Activated CD4-positive, alpha-beta memory T cell treated with anti-CD3 and anti-CD28 coated beads for 36 hours (primary cell): ENCODE measurements at regions not wholly inside any gene's neighbourhood (a gene's known extent, or its start where the extent isn't known, plus 50 kb on each side); places are given as distances from the start of the nearest gene placed in this dataset.

ENCODE experiments used
- CTCF ChIA-PET: fragments of 350-600 bp; sonication (Branson Sonifier 250); formaldehyde crosslinking; loops from one replicate; lab custom pipeline; 2021; ENCODE audit warnings: antibody characterized with exemption, inconsistent platforms; lab: Charles Lee
- POLR2A ChIA-PET: fragments of 350-600 bp; sonication (Branson Sonifier 250); formaldehyde crosslinking; loops from one replicate; lab custom pipeline; 2021; ENCODE audit warnings: antibody characterized with exemption; lab: Charles Lee
- DNase-seq: peaks from one replicate; pipeline ENCODE4 v3.0.0-alpha.2; 2020
- H3K27ac Mint-ChIP-seq: one replicate; pipeline ENCODE4 v1.8.0; 2021; ENCODE audit warnings: mixed read lengths
- H3K27me3 Mint-ChIP-seq: one replicate; pipeline ENCODE4 v1.8.0; 2021; ENCODE audit warnings: mixed read lengths
- H3K36me3 Mint-ChIP-seq: one replicate; pipeline ENCODE4 v1.8.0; 2021; ENCODE audit warnings: mixed read lengths
- H3K4me1 Mint-ChIP-seq: one replicate; pipeline ENCODE4 v1.8.0; 2021; ENCODE audit warnings: low read depth, mixed read lengths
- H3K4me3 Mint-ChIP-seq: one replicate; pipeline ENCODE4 v1.8.0; 2021; ENCODE audit warnings: mild to moderate bottlenecking, mixed read lengths
- H3K9me3 Mint-ChIP-seq: one replicate; pipeline ENCODE4 v1.8.0; 2021; ENCODE audit warnings: mixed read lengths
- intact Hi-C: fragments of 100-400 bp; cut with micrococcal nuclease; formaldehyde crosslinking; loops from one replicate; pipeline ENCODE4 v1.15.1; 2023

DNA sequence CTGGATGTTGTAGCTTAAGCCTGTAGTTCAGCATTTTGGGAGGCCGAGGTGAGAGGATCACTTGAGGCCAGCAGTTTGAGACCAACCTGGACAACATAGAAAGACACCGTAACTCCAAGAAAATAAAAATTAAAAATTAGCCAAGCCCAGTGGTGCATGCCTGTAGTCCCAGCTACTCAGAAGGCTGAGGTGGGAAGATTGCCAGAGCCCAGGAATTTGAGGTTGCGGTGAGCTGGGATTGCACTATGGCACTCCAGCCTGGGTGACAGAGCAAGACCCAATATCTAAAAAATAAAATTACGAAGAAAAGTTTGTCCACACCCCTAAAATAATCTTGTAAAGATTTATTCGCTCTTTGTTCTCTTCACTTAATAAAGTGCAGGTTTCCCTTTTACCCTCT, 951.0 kb downstream of the TYW1 start:
- no peak for DNase-seq
- Mint-ChIP-seq H3K27ac (no peak overlapping the region), H3K4me1 (no peaks in the 10 kb centered on the region), H3K36me3 (no peaks in the 10 kb centered on the region), H3K4me3 (no peak overlapping the region), H3K27me3 (no peaks in the 10 kb centered on the region), H3K9me3 (peaks cover 17% of the 10 kb centered on the region)
- ChIA-PET POLR2A (no interaction called here), CTCF (no interaction called here)
- intact Hi-C loops = no loop called here

DNA sequence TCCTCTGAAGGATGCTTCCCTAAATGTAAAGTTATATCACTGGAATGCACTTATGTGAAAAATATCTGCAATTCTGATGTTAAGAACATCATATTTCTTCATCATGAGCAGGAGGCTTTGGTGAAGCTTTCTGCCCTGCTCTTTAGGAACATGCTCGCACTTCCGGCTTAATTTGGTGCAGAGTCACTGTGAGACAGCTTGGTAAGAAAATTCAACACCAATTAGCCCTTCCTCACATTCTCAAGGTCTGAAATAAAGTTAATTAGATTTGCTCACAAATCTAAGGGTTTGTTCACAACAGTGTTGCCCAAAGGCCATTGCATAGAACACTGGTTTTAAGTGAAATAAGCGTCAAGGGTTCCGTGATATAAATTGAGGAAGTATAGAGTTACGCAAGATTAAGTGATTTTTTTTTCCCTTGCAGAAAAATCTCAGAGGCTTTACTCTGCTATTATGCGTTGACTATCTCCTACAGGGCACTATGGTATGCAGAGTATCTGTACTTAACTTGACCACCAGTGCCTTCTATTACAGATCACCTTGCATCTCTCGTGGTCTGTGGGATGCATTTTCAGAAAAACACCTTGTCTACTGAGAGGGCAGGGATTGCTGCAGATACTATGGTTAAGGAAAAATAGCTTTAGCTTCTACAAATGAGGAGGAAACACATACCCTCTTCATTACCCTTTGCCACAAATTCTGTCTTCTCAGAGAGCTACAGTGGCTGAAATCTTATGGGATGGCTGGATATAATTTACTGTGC, 953.9 kb downstream of the TYW1 start:
- Mint-ChIP-seq H3K27ac (no peak overlapping the region), H3K27me3 (no peaks in the 10 kb centered on the region), H3K36me3 (no peaks in the 10 kb centered on the region), H3K4me3 (no peak overlapping the region), H3K9me3 (peaks cover 10% of the 10 kb centered on the region), H3K4me1 (no peaks in the 10 kb centered on the region)
- intact Hi-C loops = no loop called here
- no peak for DNase-seq
- POLR2A ChIA-PET = no interaction called here
- CTCF ChIA-PET = no interaction called here

DNA sequence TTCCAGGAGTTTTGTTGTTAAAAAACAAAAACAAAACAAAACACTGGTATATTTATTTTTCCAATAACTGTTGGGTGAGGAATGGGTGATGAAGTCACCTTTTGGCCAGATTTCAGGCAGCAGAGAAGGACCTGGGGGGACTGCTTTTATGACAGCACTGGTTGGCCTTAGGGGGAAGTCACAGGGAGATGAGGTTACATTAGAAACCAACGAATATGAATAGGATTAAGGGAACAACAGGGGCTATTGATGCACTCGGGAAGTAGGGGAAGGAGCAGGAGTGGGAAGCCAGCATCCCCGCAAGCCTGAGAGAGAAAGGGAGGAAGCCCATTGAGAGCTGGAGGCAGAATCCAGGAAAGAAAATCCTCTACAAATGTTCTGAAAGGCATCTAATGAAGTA, 958.4 kb downstream of the TYW1 start:
- Mint-ChIP-seq H3K36me3 (no peaks in the 10 kb centered on the region), H3K27me3 (no peaks in the 10 kb centered on the region), H3K4me1 (no peaks in the 10 kb centered on the region), H3K4me3 (no peak overlapping the region), H3K27ac (no peak overlapping the region), H3K9me3 (peaks cover 13% of the 10 kb centered on the region)
- intact Hi-C loops = no loop called here
- CTCF ChIA-PET = no interaction called here
- no peak for DNase-seq
- POLR2A ChIA-PET = no interaction called here

DNA sequence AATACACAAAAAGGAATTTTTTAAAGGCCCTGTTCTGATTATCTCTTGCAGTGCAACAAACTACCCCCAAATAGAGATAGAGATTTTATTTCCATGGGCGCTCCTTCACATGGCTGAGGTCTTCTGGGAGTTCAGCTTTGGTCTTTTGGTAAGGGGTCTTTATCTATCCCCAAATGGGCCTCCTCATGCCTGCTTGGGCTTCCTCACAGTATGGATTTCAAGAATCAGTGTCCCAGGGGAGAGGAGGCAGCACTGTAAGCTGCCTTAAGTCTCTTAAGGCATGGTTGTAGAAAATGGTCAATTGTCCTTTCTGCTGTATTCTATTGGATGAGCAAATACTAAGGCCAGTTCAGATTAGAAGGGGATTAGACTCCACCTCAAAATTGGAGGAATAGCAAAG, 966.2 kb downstream of the TYW1 start:
- ChIA-PET POLR2A (no interaction called here), CTCF (no interaction called here)
- H3K4me3 Mint-ChIP-seq = no peak overlapping the region
- DNase-seq = no peak
- H3K36me3 Mint-ChIP-seq = no peaks in the 10 kb centered on the region
- no peak overlapping the region for H3K27ac Mint-ChIP-seq
- no peaks in the 10 kb centered on the region for H3K4me1 Mint-ChIP-seq
- intact Hi-C loops = no loop called here
- peaks cover 26% of the 10 kb centered on the region for H3K9me3 Mint-ChIP-seq
- no peaks in the 10 kb centered on the region for H3K27me3 Mint-ChIP-seq

DNA sequence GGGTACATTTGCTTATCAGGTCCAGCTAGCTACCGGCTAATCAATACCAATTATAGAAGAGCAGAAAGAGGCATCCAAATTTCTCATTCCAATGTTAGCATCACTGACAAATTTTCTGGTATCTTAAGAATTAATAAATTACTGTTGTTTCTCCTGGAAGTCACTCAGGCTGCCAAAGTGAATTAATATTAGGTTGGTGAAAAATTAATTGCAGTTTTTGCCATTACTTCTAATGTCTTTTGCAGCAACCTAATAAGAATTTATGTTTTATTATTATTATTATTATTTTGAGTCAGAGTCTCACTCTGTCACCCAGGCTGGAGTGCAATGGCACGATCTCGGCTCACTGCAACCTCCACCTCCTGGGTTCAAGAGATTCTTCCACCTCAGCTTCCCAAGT, 979.9 kb downstream of the TYW1 start:
- POLR2A ChIA-PET = no interaction called here
- H3K4me1 Mint-ChIP-seq = no peaks in the 10 kb centered on the region
- no peak overlapping the region for H3K4me3 Mint-ChIP-seq
- no peak for DNase-seq
- CTCF ChIA-PET = no interaction called here
- H3K36me3 Mint-ChIP-seq = no peaks in the 10 kb centered on the region
- intact Hi-C loops = no loop called here
- no peaks in the 10 kb centered on the region for H3K27me3 Mint-ChIP-seq
- no peak overlapping the region for H3K27ac Mint-ChIP-seq
- H3K9me3 Mint-ChIP-seq = peaks cover 8% of the 10 kb centered on the region

DNA sequence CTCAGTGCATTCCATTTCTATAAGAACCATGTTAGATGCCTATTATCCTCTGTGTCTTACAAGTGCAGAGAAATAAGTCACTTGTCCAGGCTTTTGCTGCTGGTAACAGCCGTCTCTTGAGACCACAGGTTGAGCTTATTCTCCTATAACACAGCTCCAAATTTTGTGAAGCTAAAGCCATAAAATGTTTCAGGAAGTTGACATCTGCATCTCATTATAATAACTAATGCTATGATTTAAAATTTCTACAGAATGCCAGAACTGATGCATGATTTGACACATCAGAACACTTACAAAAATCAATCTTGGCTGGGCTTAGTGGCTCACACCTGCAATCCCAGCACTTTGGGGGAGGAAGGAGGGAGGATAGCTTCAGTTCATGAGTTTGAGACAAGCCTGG, 986.9 kb downstream of the TYW1 start:
- Mint-ChIP-seq H3K36me3 (no peaks in the 10 kb centered on the region), H3K9me3 (peaks cover 11% of the 10 kb centered on the region), H3K4me1 (no peaks in the 10 kb centered on the region), H3K27me3 (no peaks in the 10 kb centered on the region), H3K27ac (no peak overlapping the region), H3K4me3 (no peak overlapping the region)
- intact Hi-C loops = no loop called here
- ChIA-PET POLR2A (no interaction called here), CTCF (no interaction called here)
- no peak for DNase-seq

DNA sequence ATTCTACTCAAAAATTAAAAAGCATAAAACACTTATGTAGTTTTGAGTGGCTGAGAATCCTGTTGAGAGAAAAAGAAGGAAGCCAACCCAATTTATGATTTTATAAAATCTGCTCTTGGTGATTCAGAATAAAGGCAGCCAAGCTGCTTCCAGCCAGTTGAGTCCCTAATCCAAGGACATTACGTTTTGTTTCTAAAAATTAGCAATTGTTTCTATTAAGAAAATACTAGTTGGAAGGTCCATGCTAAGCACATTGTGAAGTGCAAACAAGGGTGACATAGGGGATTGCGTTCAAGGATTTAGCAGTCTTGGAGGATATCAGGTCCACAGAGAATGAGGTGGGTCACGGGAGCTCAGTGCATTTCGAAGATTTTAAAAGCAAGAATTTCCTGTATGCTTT, 987.7 kb downstream of the TYW1 start:
- H3K36me3 Mint-ChIP-seq = no peaks in the 10 kb centered on the region
- intact Hi-C loops = no loop called here
- H3K27ac Mint-ChIP-seq = no peak overlapping the region
- ChIA-PET POLR2A (no interaction called here), CTCF (no interaction called here)
- no peak for DNase-seq
- peaks cover 11% of the 10 kb centered on the region for H3K9me3 Mint-ChIP-seq
- no peaks in the 10 kb centered on the region for H3K27me3 Mint-ChIP-seq
- H3K4me1 Mint-ChIP-seq = no peaks in the 10 kb centered on the region
- no peak overlapping the region for H3K4me3 Mint-ChIP-seq

DNA sequence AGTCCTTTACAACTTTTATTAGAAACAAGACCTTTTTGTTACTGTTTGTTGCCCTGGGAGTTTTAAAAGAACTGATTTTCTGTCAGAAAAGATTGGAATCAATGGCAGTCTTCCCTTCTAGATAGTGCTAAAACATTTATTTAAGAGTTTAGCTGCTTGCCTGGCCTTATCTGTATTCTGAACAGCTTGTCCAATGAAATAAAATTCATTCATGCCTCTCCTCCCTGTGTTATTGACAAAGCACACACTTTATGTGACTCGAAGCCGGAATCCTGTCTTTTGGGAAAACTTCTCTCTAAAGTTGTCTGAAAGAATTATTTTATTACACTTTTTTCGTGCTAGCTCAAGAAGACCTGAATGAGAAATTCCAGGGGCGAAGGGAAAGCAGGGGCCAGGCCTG, 992.5 kb downstream of the TYW1 start:
- CTCF ChIA-PET = no interaction called here
- H3K27me3 Mint-ChIP-seq = no peaks in the 10 kb centered on the region
- H3K36me3 Mint-ChIP-seq = no peaks in the 10 kb centered on the region
- peaks cover 9% of the 10 kb centered on the region for H3K9me3 Mint-ChIP-seq
- H3K4me1 Mint-ChIP-seq = no peaks in the 10 kb centered on the region
- intact Hi-C loops = no loop called here
- POLR2A ChIA-PET = no interaction called here
- H3K27ac Mint-ChIP-seq = no peak overlapping the region
- H3K4me3 Mint-ChIP-seq = no peak overlapping the region
- no peak for DNase-seq

DNA sequence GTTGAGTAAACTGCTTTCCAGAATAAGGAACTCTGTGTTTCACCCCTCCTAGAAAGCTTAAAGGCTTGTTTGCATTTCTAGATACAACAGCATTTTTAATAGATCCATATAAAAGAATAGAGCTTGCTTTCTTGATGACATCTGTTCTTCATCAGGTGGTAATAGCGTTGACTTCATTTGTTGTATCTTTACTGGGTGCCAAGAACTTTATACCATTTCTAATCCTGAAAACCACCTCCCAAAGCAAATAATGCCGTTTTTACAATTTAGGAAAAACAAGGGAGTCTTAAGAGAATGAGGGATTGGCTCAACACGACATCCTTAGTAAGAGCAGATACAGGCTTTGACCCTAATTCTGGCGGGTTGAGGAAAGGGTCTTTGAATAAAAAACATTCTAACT, 993.4 kb downstream of the TYW1 start:
- CTCF ChIA-PET = no interaction called here

DNA sequence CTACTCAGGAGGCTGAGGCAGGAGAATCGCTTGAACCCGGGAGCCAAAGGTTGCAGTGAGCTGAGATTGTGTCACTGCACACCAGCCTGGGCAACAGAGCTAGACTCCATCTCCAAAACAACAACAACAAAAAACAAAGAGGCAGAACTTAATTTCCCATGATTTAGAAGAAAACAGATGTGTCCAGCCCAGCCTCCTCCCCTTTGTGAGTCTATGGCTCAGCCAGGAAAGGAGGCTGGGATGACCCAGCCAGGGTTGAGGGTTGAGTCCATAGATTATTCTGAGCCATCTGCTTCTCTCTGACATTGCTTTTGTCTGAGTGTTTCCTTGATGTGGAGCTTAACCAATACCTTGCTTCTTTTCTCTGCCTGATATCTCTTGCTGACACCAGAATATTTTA, 994.1 kb downstream of the TYW1 start:
- Mint-ChIP-seq H3K36me3 (no peaks in the 10 kb centered on the region), H3K4me3 (no peak overlapping the region), H3K4me1 (no peaks in the 10 kb centered on the region), H3K9me3 (peaks cover 11% of the 10 kb centered on the region), H3K27me3 (no peaks in the 10 kb centered on the region), H3K27ac (no peak overlapping the region)
- no peak for DNase-seq
- ChIA-PET POLR2A (no interaction called here), CTCF (no interaction called here)
- intact Hi-C loops = no loop called here

More for the DNA sequence above, 993.4 kb downstream of the TYW1 start:
- Mint-ChIP-seq H3K36me3 (no peaks in the 10 kb centered on the region), H3K27ac (no peak overlapping the region), H3K27me3 (no peaks in the 10 kb centered on the region), H3K4me1 (no peaks in the 10 kb centered on the region), H3K9me3 (peaks cover 11% of the 10 kb centered on the region), H3K4me3 (no peak overlapping the region)
- POLR2A ChIA-PET = no interaction called here
- intact Hi-C loops = no loop called here
- DNase-seq = no peak

DNA sequence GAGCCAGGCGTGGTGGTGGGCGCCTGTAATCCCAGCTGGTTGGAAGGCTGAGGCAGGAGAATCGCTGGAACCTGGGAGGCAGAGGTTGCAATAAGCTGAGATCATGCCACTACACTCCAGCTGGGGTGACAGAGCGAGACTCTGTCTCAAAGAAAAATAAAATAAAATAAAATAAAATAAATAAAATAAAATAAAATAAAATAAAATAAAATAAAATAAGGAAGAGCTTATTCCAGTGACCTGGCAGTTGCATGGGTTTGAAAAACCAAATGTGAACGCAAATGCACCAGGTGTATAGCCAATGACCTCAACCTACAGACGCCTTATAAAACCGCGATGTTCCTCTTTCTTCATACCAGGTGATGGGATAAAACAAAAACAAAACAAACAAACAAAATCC, 995.7 kb downstream of the TYW1 start:
- intact Hi-C loops = no loop called here
- Mint-ChIP-seq H3K27ac (no peak overlapping the region), H3K36me3 (no peaks in the 10 kb centered on the region), H3K4me3 (no peak overlapping the region), H3K9me3 (peaks cover 11% of the 10 kb centered on the region), H3K27me3 (no peaks in the 10 kb centered on the region), H3K4me1 (no peaks in the 10 kb centered on the region)
- DNase-seq = no peak
- ChIA-PET POLR2A (no interaction called here), CTCF (no interaction called here)

DNA sequence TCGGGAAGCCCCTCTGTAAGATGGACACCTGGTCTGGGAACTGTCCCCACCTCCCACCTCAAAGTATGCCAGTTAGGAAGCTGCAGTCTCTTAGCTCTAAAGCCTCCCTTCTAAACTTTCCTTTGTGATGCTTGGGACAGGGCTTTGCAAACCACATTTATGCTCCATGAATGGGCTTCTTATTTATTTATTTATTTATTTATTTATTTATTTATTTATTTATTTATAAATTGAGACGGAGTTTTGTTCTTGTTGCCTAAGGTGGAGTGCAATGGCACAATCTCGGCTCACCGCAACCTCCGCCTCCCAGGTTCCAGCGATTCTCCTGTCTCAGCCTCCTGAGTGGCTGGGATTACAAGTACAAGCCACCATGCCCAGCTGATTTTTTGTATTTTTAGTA, 1009.4 kb downstream of the TYW1 start:
- Mint-ChIP-seq H3K9me3 (peaks cover 4% of the 10 kb centered on the region), H3K4me1 (no peaks in the 10 kb centered on the region), H3K4me3 (no peak overlapping the region), H3K27ac (no peak overlapping the region), H3K27me3 (no peaks in the 10 kb centered on the region), H3K36me3 (no peaks in the 10 kb centered on the region)
- CTCF ChIA-PET = interaction anchor here (0.6 kb wide), 1 partner anchor 9 kb away, joined by 5 read pairs; no protein-coding TSS in a partner anchor
- intact Hi-C loops = no loop called here
- POLR2A ChIA-PET = no interaction called here
- DNase-seq = no peak

DNA sequence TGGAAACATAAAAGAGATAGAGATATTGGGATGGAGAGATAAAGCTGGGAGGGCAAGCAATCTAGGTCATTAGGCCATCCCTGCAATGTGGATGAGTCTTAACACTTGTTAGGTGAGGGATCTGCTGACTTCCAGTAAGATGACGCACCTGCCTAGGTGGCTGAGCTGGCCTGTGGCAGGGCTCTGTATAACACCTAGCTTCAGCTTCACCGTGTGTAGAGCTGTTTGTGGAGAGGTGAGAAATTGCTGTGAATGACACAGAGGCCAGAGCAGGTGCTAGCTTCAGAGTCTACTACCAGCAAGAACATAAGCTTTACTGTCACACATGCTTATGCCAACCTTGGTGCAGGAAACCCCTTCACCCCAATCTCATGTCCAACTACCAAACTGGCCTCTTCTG, 1010.0 kb downstream of the TYW1 start:
- ChIA-PET POLR2A (interaction anchor here (0.6 kb wide), 1 partner anchor 66 kb away, joined by 4 read pairs; no protein-coding TSS in a partner anchor), CTCF (no interaction called here)
- Mint-ChIP-seq H3K4me1 (no peaks in the 10 kb centered on the region), H3K27me3 (no peaks in the 10 kb centered on the region), H3K27ac (no peak overlapping the region), H3K36me3 (no peaks in the 10 kb centered on the region), H3K4me3 (no peak overlapping the region), H3K9me3 (peaks cover 4% of the 10 kb centered on the region)
- no peak for DNase-seq
- intact Hi-C loops = no loop called here
